Transverse colon (tissue), 4 donors: ENCODE measurements at regions not wholly inside any gene's neighbourhood (a gene's known extent, or its start where the extent isn't known, plus 50 kb on each side); places are given as distances from the start of the nearest gene placed in this dataset.

Source experiments
- DNase-seq: peaks from one replicate; pipeline ENCODE4 v3.0.0-alpha.2; 2019
- H3K27ac ChIP-seq, 4 donors: fragments of 200-600 bp; sonication (generic); 2 replicates each; pipeline ENCODE4 v1.5.1; 2016 to 2018; ENCODE audit warnings: inconsistent platforms in 4 of 4
- H3K27me3 ChIP-seq: fragments of 200-600 bp; sonication (generic); 2 replicates; pipeline ENCODE4 v1.5.1; 2017; ENCODE audit warnings: inconsistent platforms
- H3K36me3 ChIP-seq, 4 donors: fragments of 200-600 bp; sonication (generic); 2 replicates each; pipeline ENCODE4 v1.5.1; 2017 to 2019; ENCODE audit warnings: inconsistent platforms in 4 of 4
- H3K4me1 ChIP-seq, 4 donors: fragments of 200-600 bp; sonication (generic); 2 replicates each; pipeline ENCODE4 v1.5.1; 2017 to 2020; ENCODE audit warnings: inconsistent platforms in 4 of 4
- H3K4me3 ChIP-seq, 4 donors: fragments of 200-600 bp; sonication (generic); 1 replicate in 1 of 4; 2 replicates in 3 of 4; pipeline versions ENCODE4 v1.5.1 to v1.6.1; 2017 to 2019; ENCODE audit warnings: inconsistent platforms in 4 of 4
- H3K9me3 ChIP-seq, 2 donors: fragments of 200-600 bp; sonication (generic); 2 replicates each; pipeline ENCODE4 v1.5.1; 2017 to 2019; ENCODE audit warnings: inconsistent platforms in 2 of 2
- EP300 ChIP-seq: sonication (generic); formaldehyde crosslinking; IDR thresholded peaks from one replicate; pipeline ENCODE4 v1.6.1; 2017; ENCODE audit warnings: antibody characterized with exemption, low read depth
- POLR2A ChIP-seq: fragments of 450-650 bp; IDR thresholded peaks from one replicate; pipeline ENCODE4 v1.6.1; 2016; ENCODE audit warnings: antibody characterized with exemption, mild to moderate bottlenecking, moderate library complexity
- POLR2AphosphoS5 ChIP-seq, 3 donors: sonication (generic); formaldehyde crosslinking; IDR thresholded peaks; one replicate each; pipeline ENCODE4 v1.6.1; 2016; ENCODE audit warnings: antibody characterized with exemption in 3 of 3
- WGBS, 2 donors: methylation state at CpG; one replicate each; pipeline ENCODE4 v1.1.5; 2018; ENCODE audit warnings: low coverage in 1 of 2; 5-methylcytosine and 5-hydroxymethylcytosine counted together
- in situ Hi-C, 4 donors: fragments of 200-750 bp; cut with MboI; loops; one replicate each; pipeline versions ENCODE4 v1.15.0 to v1.15.1; 2017; ENCODE audit warnings: low sequenced_read_pairs in 3 of 4, low pct_ligation_motif_present in 1 of 4, low pct_unique_long_range_greater_than_20kb in 1 of 4
- intact Hi-C: fragments of 100-400 bp; cut with DNase I; formaldehyde crosslinking; loops from one replicate; pipeline ENCODE4 v1.15.1; 2023; ENCODE audit warnings: low total_unique reads
- TF ChIP-seq, protein P1 (sequence below), 5 experiments: fragments of 200-600 bp in 3 of 5; fragments of 450-650 bp in 2 of 5; sonication (generic) in 3 of 5; IDR thresholded peaks; 1 replicate in 2 of 5; 2 replicates in 3 of 5; pipeline ENCODE4 v1.5.1; 2016 to 2017; ENCODE audit warnings: antibody characterized with exemption in 5 of 5, inconsistent platforms in 3 of 5, mild to moderate bottlenecking in 2 of 5, moderate library complexity in 1 of 5

DNA sequence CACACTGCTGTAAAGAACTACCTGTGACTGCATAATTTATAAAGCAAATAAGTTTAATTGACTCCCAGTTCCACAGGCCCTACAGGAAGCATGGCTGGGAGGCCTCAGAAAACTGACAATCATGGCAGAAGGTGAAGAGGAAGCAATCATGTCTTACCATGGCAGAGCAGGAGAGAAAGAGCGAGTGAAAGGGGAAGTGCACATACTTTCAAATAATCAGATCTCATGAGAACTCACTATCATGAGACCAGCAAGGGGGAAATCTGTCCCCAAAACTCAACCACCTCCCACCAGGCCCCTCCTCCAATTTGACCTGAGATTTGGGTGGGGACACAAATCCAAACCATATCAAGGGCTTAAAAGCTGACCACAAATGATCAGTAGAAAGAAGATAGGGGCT is 493.2 kb downstream of the PTPRC start:
- Histone ChIP-seq H3K27ac (no peak overlapping the region), H3K4me1 (no peaks in the 10 kb centered on the region), H3K9me3 (no peaks in the 10 kb centered on the region), H3K36me3 (no peaks in the 10 kb centered on the region), H3K4me3 (no peak overlapping the region), H3K27me3 (no peaks in the 10 kb centered on the region)
- intact Hi-C loops = no loop called here
- in situ Hi-C loops = no loop called here
- TF ChIP-seq POLR2A (no peak), EP300 (no peak), POLR2AphosphoS5 (IDR thresholded peaks at IDR 0.05) (no peak)
- TF ChIP-seq, protein P1, sequence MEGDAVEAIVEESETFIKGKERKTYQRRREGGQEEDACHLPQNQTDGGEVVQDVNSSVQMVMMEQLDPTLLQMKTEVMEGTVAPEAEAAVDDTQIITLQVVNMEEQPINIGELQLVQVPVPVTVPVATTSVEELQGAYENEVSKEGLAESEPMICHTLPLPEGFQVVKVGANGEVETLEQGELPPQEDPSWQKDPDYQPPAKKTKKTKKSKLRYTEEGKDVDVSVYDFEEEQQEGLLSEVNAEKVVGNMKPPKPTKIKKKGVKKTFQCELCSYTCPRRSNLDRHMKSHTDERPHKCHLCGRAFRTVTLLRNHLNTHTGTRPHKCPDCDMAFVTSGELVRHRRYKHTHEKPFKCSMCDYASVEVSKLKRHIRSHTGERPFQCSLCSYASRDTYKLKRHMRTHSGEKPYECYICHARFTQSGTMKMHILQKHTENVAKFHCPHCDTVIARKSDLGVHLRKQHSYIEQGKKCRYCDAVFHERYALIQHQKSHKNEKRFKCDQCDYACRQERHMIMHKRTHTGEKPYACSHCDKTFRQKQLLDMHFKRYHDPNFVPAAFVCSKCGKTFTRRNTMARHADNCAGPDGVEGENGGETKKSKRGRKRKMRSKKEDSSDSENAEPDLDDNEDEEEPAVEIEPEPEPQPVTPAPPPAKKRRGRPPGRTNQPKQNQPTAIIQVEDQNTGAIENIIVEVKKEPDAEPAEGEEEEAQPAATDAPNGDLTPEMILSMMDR (IDR thresholded peaks at IDR 0.05) = no peak
- DNase-seq = no peak
- 75 to 100% methylated on average over 1 of the region's 1 CpG for WGBS, 2 donors

DNA sequence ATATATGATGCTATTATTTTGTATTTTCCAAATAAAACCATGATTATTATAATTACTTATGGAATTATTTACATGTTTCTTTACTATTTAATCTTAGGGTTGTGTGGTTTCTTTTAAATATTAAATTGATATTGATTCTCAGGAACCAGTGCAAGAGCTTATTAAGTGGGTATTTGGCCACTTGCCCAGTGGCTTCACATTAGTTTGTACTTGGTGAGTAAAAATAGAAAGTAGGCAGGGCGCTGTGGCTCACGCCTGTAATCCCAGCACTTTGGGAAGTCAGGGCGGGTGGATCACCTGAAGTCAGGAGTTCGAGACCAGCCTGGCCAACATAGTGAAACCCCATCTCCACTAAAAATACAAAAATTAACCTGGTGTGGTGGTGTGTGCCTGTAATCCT is 497.1 kb downstream of the PTPRC start:
- intact Hi-C loops (no loop called here), in situ Hi-C loops (no loop called here)
- WGBS, 2 donors = 86% methylated on average over 4 of the region's 4 CpGs; no CpG with 5 or more reads in 1 of the 2 donors
- Histone ChIP-seq H3K9me3 (no peaks in the 10 kb centered on the region), H3K4me1 (no peaks in the 10 kb centered on the region), H3K27ac (no peak overlapping the region), H3K27me3 (no peaks in the 10 kb centered on the region), H3K4me3 (no peak overlapping the region), H3K36me3 (no peaks in the 10 kb centered on the region)
- DNase-seq = no peak
- TF ChIP-seq POLR2A (no peak), POLR2AphosphoS5 (IDR thresholded peaks at IDR 0.05) (no peak), EP300 (no peak)
- TF ChIP-seq, protein P1 (IDR thresholded peaks at IDR 0.05) = no peak

DNA sequence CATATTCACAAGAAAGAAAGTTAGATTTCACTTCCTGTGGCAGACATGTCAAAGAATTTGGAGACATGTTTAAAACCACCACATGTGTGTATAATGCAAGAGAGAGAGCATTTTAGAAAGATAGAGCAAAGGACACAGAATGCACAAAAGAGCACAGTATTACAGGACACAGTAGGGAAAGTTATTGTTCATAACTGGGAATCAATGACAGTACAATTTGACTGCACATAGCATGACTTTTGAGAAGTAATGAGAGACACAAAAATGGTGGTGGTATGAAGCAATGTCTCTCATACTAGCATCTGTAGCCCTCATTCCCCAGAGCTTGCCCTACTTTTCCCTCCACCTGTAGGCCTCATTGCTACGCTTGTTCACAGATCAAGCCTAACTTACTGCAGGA is 499.2 kb downstream of the PTPRC start:
- intact Hi-C loops = no loop called here
- no peaks in the 10 kb centered on the region for H3K36me3 ChIP-seq
- no peak for TF ChIP-seq EP300
- no peak for TF ChIP-seq POLR2A
- TF ChIP-seq, protein P1 (IDR thresholded peaks at IDR 0.05) = no peak
- TF ChIP-seq POLR2AphosphoS5 (IDR thresholded peaks at IDR 0.05) = no peak
- no peaks in the 10 kb centered on the region for H3K27me3 ChIP-seq
- no peak for DNase-seq
- 75 to 100% methylated on average over 1 of the region's 1 CpG for whole genome bisulfite sequencing, 2 donors
- no peak overlapping the region for H3K4me3 ChIP-seq
- in situ Hi-C loops = no loop called here
- H3K9me3 ChIP-seq = no peaks in the 10 kb centered on the region
- no peaks in the 10 kb centered on the region for H3K4me1 ChIP-seq
- no peak overlapping the region for H3K27ac ChIP-seq

DNA sequence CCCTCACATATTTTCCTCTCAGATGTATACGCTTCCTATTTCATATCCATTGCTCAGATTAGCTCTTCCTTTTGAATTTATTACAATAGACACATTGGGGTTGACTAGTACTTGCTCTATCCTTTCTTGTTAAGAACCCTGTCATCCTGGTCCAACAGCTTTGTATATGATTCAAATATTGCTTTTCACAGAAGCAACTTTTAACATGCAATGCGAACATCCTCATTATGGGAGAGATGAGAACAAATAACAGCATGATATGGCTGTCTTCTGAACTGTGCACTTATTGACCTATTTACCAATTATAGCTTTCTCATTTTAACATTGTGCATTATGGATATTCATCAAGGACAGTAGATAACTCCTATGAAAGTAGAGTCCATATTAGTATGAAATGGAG is 510.8 kb downstream of the PTPRC start:
- Histone ChIP-seq H3K27ac (no peak overlapping the region), H3K36me3 (no peaks in the 10 kb centered on the region), H3K27me3 (no peaks in the 10 kb centered on the region), H3K4me1 (no peaks in the 10 kb centered on the region), H3K9me3 (no peaks in the 10 kb centered on the region), H3K4me3 (no peak overlapping the region)
- WGBS, 2 donors = 90 to 97% methylated on average over 2 of the region's 2 CpGs
- in situ Hi-C loops (no loop called here), intact Hi-C loops (no loop called here)
- no peak for DNase-seq
- TF ChIP-seq, protein P1 (IDR thresholded peaks at IDR 0.05) = no peak
- TF ChIP-seq POLR2AphosphoS5 (IDR thresholded peaks at IDR 0.05) (no peak), EP300 (no peak), POLR2A (no peak)
